BLaER1 treated with 17β-estradiol and CSF1 and Interleukin-3, amounts not matched to agents 10 nM and 100 nM (cell line): ENCODE measurements at regions not wholly inside any gene's neighbourhood (a gene's known extent, or its start where the extent isn't known, plus 50 kb on each side); places are given as distances from the start of the nearest gene placed in this dataset.

ENCODE experiments used
- H3K27ac ChIP-seq, 11 experiments: shearing (Covaris generic); formaldehyde crosslinking; 2 replicates each; pipeline ENCODE4 v1.8.1; 2022
- H3K27me3 ChIP-seq, 11 experiments: shearing (Covaris generic); formaldehyde crosslinking; 2 replicates each; pipeline ENCODE4 v1.8.1; 2022
- H3K36me3 ChIP-seq, 11 experiments: shearing (Covaris generic); formaldehyde crosslinking; 2 replicates each; pipeline ENCODE4 v1.8.1; 2022
- H3K4me1 ChIP-seq, 10 experiments: shearing (Covaris generic); formaldehyde crosslinking; 2 replicates each; pipeline ENCODE4 v1.8.1; 2022
- H3K4me2 ChIP-seq, 11 experiments: shearing (Covaris generic); formaldehyde crosslinking; 2 replicates each; pipeline ENCODE4 v1.8.1; 2022
- H3K4me3 ChIP-seq, 10 experiments: shearing (Covaris generic); formaldehyde crosslinking; 2 replicates each; pipeline ENCODE4 v1.8.1; 2022
- H3K9ac ChIP-seq, 11 experiments: shearing (Covaris generic); formaldehyde crosslinking; 2 replicates each; pipeline ENCODE4 v1.8.1; 2022
- H3K9me3 ChIP-seq, 11 experiments: shearing (Covaris generic); formaldehyde crosslinking; replicated peaks in 1 of 11; 2 replicates each; pipeline ENCODE4 v1.8.1; 2022
- H4K20me1 ChIP-seq, 11 experiments: shearing (Covaris generic); formaldehyde crosslinking; 2 replicates each; pipeline ENCODE4 v1.8.1; 2022
- Cebpa-rat ChIP-seq, 11 experiments: shearing (Covaris generic); IDR thresholded peaks; 2 replicates each; pipeline ENCODE4 v1.8.1; 2022

DNA sequence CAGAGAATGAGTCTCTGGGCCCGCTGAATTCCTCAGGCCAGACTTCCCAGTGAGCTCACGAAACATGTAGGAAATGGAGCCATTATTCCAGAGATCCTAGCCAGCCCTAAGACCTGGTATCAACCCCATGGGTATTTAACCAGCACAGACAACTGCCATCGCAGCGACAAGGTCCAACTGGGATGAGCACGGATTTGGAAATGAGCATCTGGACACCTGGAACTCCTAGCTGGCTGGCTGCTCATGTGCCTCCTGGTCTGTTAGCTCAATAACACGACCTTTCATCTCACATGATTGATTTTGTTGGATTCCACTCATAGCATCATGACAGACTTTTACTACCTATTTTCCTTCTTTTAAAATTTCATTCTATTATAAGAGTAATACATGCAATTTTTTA, 51.0 kb downstream of the POU3F3 start:
- no peaks in the 10 kb centered on the region for H3K27me3 ChIP-seq
- H3K9me3 ChIP-seq = no peaks in the 10 kb centered on the region

DNA sequence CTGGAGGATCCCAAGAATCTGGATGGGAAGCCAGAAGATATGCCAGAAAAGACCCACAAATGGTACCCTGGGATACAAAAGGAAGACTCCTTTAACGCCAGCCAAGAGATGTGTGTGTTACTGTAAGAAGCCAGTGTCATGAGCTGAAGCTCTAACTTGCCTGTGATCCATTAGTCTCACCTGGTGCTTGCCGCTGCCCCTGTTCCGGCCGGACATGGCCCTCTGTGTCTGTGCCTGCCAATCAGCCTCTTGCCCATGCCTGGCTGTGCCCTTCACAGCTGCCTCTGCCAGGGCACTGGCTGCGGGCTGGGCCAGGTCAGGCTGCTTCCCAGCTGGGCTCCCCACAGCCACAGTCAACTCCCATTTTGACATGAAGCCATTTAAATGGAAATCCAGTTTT, 55.4 kb downstream of the POU3F3 start:
- Histone ChIP-seq H3K4me1 (no peaks in the 10 kb centered on the region), H3K4me2 (no peak overlapping the region), H4K20me1 (no peaks in the 10 kb centered on the region), H3K4me3 (no peak overlapping the region), H3K27me3 (no peaks in the 10 kb centered on the region), H3K27ac (no peak overlapping the region), H3K36me3 (no peaks in the 10 kb centered on the region), H3K9me3 (no peaks in the 10 kb centered on the region; a peak in 1 of 22 replicates), H3K9ac (no peak overlapping the region)
- TF ChIP-seq Cebpa-rat (IDR thresholded peaks at IDR 0.05) = no peak

More for the DNA sequence above, 51.0 kb downstream of the POU3F3 start:
- no peak for TF ChIP-seq Cebpa-rat (IDR thresholded peaks at IDR 0.05)
- Histone ChIP-seq H3K27ac (no peak overlapping the region), H4K20me1 (no peaks in the 10 kb centered on the region), H3K4me1 (no peaks in the 10 kb centered on the region), H3K9ac (no peak overlapping the region), H3K36me3 (no peaks in the 10 kb centered on the region), H3K4me2 (no peak overlapping the region), H3K4me3 (no peak overlapping the region)

DNA sequence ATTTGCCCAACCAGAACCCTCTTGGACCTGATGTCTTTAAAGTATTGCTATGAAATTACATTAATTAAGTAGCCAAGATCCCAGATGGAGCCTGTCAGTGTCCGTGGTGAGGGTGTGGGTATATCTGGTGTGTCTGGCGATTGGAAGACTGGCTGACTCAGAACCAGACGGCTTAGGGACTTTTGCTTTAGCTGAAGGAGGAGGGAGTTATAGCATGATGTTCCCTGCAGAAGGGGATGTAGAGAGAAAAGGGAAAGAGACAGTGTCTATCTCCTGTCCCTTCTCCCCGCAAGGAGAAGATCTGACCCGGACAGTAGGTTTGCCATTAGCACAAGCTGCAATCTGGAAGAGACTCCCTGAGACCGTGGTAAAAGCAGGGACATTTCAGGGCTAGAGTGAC, 60.6 kb downstream of the POU3F3 start:
- no peak for TF ChIP-seq Cebpa-rat (IDR thresholded peaks at IDR 0.05)
- Histone ChIP-seq H3K9me3 (no peaks in the 10 kb centered on the region; a peak in 1 of 22 replicates), H3K4me3 (no peak overlapping the region), H3K4me2 (no peak overlapping the region), H3K27ac (no peak overlapping the region), H4K20me1 (no peaks in the 10 kb centered on the region), H3K4me1 (peaks cover 0 to 8% (median 0%) of the 10 kb centered on the region in 10 experiments; a peak in 2 of 20 replicates), H3K9ac (no peak overlapping the region), H3K27me3 (no peaks in the 10 kb centered on the region), H3K36me3 (no peaks in the 10 kb centered on the region)

DNA sequence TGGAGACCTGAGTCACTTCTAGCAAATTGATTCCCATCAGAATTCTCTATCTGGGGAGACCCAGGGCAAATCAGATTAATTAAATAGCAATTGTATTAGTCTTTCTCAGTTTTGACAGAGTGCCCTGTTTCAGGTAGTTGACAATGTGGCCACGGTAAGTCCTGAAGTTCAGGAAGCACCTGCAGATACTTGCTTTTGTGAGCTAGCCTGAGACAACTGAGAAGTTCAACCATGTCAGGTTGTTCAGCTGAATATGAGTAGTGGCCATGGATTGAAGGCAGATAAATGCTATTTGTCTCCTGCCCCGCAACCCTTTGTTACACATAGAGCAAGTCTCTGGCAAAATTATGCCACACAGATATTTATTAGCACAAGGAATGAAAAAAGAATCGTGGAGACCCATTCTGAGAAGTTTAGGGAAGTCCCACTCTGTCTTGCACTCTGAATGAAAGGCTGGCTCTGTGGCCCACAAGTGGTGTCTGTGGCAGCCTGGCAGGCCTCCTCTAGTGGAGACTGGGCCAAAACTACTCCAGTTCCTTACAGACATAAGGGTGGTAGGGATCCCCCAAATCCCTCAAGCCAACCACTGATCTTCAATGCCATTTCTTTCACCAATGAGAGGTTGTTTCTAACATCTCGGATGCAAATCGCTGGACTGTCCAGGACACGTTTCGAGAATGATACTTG, 61.3 kb downstream of the POU3F3 start:
- H4K20me1 ChIP-seq = no peaks in the 10 kb centered on the region
- no peak overlapping the region for H3K4me3 ChIP-seq
- H3K4me1 ChIP-seq = peaks cover 0 to 8% (median 0%) of the 10 kb centered on the region in 10 experiments; a peak in 2 of 20 replicates
- H3K27ac ChIP-seq = no peak overlapping the region
- H3K9me3 ChIP-seq = no peaks in the 10 kb centered on the region; a peak in 1 of 22 replicates
- 0 out of 22 replicates have a peak overlapping the region, but pooled peaks of 2 of the 11 experiments have one; percentile 0 to 10 for H3K4me2 ChIP-seq
- H3K27me3 ChIP-seq = no peaks in the 10 kb centered on the region
- no peaks in the 10 kb centered on the region for H3K36me3 ChIP-seq
- TF ChIP-seq Cebpa-rat (IDR thresholded peaks at IDR 0.05) = no peak
- H3K9ac ChIP-seq = no peak overlapping the region

DNA sequence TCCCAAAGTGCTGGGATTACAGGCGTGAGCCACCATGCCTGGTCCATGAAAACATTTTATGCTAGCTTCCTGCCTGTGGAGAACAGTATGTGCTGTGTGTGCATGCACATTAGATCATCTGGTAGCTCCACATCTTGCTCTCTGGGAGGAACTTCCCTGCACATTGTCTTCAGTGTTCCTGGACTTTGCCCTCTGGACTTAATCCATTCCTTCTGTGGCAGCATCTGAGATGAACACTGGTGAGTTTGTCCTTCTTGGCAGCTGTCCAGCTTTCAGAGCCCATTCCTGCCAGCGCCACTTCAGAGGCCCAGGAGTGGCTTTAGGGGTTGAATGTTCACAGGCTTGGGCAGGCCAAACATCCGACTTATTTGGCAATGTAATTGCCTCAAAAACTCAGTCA, 65.2 kb downstream of the POU3F3 start:
- H3K4me2 ChIP-seq = no peak overlapping the region
- H3K4me3 ChIP-seq = no peak overlapping the region
- peaks cover 0 to 17% (median 12%) of the 10 kb centered on the region in 11 experiments; a peak in 11 of 22 replicates for H3K9me3 ChIP-seq
- H4K20me1 ChIP-seq = no peaks in the 10 kb centered on the region
- no peak for TF ChIP-seq Cebpa-rat (IDR thresholded peaks at IDR 0.05)
- H3K27me3 ChIP-seq = no peaks in the 10 kb centered on the region
- no peaks in the 10 kb centered on the region for H3K36me3 ChIP-seq
- H3K27ac ChIP-seq = no peak overlapping the region
- H3K4me1 ChIP-seq = peaks cover 0 to 8% (median 0%) of the 10 kb centered on the region in 10 experiments; a peak in 2 of 20 replicates
- no peak overlapping the region for H3K9ac ChIP-seq

DNA sequence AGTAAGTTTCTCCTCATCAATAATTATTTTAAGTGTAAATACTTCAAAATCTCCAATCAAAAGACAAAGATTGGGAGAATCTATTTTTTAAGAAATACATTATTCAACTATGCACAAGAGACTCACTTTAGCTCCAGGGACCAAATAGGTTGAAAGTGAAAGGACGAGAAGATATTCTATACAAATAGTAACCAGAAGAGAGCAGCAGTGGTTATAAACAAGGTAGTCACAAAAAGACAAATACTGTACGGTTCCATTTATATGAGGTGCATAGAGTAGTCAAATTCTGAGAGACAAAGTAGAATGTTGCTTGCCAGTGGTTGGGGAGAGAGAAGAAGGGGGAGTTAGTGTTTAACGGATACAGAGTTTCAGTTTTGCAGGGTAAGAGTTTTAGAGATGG, 69.8 kb downstream of the POU3F3 start:
- no peak for TF ChIP-seq Cebpa-rat (IDR thresholded peaks at IDR 0.05)

DNA sequence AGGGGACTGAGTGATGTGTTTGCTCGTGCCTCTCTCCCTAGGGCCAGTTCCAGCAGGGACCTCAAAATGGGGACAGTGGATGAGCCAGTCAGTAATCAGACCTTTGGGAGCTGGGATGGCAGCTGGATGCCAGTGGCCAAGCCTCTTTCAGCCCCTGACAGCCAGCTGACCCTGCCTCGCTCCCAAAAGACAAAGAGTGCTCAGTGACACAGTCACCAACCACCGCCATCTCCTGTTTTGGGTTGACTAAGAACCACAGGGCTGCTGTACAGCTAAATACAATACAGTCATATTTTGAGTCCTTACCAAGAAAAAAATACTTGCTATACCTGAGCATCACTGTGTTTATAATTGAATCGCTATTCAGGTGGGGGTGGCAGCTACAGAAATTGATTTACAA, 75.7 kb downstream of the POU3F3 start:
- Histone ChIP-seq H3K4me3 (no peak overlapping the region), H4K20me1 (no peaks in the 10 kb centered on the region), H3K9ac (no peak overlapping the region), H3K27ac (no peak overlapping the region), H3K9me3 (no peaks in the 10 kb centered on the region), H3K27me3 (no peaks in the 10 kb centered on the region), H3K4me1 (no peaks in the 10 kb centered on the region), H3K36me3 (no peaks in the 10 kb centered on the region), H3K4me2 (no peak overlapping the region)
- no peak for TF ChIP-seq Cebpa-rat (IDR thresholded peaks at IDR 0.05)

More for the DNA sequence above, 69.8 kb downstream of the POU3F3 start:
- H3K9me3 ChIP-seq = peaks cover 0 to 17% (median 12%) of the 10 kb centered on the region in 11 experiments; a peak in 11 of 22 replicates
- H3K4me2 ChIP-seq = no peak overlapping the region
- no peak overlapping the region for H3K9ac ChIP-seq
- no peak overlapping the region for H3K4me3 ChIP-seq
- H3K27me3 ChIP-seq = no peaks in the 10 kb centered on the region
- no peak overlapping the region for H3K27ac ChIP-seq
- no peaks in the 10 kb centered on the region for H3K4me1 ChIP-seq
- H4K20me1 ChIP-seq = no peaks in the 10 kb centered on the region
- H3K36me3 ChIP-seq = no peaks in the 10 kb centered on the region

DNA sequence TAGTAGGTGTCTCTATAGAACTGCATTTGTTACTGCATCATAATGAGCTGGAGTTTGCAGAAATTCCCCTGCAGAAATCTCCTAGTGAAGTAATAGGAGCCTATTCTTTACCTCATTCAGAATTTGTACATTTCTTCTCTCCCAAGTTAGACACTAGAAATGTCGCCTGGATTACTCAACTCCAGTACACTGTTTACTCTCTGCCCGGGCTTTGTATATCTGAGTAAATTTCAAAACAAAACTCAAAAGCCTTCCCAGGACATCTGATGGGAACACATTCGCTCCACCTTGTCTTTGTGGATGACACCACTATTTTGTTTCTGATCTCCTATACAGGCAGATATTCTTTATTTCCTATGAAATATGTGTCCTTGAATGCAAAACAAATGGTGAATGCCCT, 76.8 kb downstream of the POU3F3 start:
- H3K4me1 ChIP-seq = no peaks in the 10 kb centered on the region
- no peak overlapping the region for H3K27ac ChIP-seq
- H3K27me3 ChIP-seq = no peaks in the 10 kb centered on the region
- no peak for TF ChIP-seq Cebpa-rat (IDR thresholded peaks at IDR 0.05)
- H3K4me2 ChIP-seq = no peak overlapping the region
- no peaks in the 10 kb centered on the region for H3K9me3 ChIP-seq
- H3K4me3 ChIP-seq = no peak overlapping the region
- no peak overlapping the region for H3K9ac ChIP-seq
- no peaks in the 10 kb centered on the region for H4K20me1 ChIP-seq
- no peaks in the 10 kb centered on the region for H3K36me3 ChIP-seq

DNA sequence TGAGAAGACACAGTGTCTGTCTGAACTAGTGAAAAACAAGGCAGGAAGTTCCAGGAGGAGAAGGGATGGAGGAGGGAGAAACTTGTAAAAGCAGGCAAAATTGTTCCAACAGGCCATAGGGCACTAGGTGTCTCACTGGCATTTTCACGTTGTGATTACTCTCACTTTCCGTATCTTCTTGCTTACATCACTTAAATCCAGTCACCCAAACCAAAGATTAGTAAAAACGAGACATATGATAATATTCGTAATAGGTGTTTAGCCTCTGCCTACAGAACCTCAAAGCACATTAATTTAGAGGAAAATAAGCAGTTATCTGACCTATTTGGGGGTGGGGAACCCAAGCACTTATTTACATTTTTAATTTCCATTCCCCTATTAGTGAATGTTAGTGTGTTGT, 78.3 kb downstream of the POU3F3 start:
- no peaks in the 10 kb centered on the region for H3K36me3 ChIP-seq
- H3K4me2 ChIP-seq = no peak overlapping the region
- TF ChIP-seq Cebpa-rat (IDR thresholded peaks at IDR 0.05) = no peak
- no peak overlapping the region for H3K9ac ChIP-seq
- no peak overlapping the region for H3K27ac ChIP-seq
- no peaks in the 10 kb centered on the region for H3K9me3 ChIP-seq
- no peaks in the 10 kb centered on the region for H3K27me3 ChIP-seq
- H4K20me1 ChIP-seq = no peaks in the 10 kb centered on the region
- peaks cover 0 to 11% (median 9%) of the 10 kb centered on the region in 10 experiments; a peak in 16 of 20 replicates for H3K4me1 ChIP-seq
- no peak overlapping the region for H3K4me3 ChIP-seq
